ENCODE measurements at regions not wholly inside any gene's neighbourhood (a gene's known extent, or its start where the extent isn't known, plus 50 kb on each side); places are given as distances from the start of the nearest gene placed in this dataset.
A peak's percentile ranks its signal among the peaks of the same experiment; 100 is the strongest.
"Not testable (repeated sequence)": the region's sequence is repeated elsewhere in the genome, so short reads cannot be mapped to it uniquely, and the experiment has no call there.

- FAIRE-seq = no peak
These were observed 1102.6 kb upstream of the EPHA6 start for GRCh38 chr3:95711789-95712188.

GRCh38 chr3:95715128-95715527 lies 1099.3 kb upstream of the EPHA6 start:
- FAIRE-seq = no peak

- FAIRE-seq = no peak
These were observed 1097.3 kb upstream of the EPHA6 start for GRCh38 chr3:95717048-95717447.

DNA sequence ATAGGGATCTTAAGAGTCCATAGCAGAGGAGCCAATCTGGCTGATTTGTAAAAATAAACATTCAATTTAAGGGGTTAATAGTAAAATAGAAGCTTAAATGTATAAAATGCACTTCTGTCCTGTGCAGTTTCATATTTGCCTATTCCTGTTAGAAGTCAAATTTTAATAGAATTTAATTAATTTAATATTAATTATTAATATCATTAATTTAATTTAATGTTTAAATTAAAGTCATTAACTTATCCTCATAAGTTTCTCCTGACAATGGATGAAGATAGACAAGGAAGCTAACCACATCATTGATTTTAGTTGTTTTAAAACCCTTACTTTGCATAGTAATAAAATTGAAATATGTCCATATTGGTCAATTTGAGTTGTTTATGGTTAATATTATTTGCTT lies 1096.2 kb upstream of the EPHA6 start:
- peak; percentile 55 for FAIRE-seq

DNA sequence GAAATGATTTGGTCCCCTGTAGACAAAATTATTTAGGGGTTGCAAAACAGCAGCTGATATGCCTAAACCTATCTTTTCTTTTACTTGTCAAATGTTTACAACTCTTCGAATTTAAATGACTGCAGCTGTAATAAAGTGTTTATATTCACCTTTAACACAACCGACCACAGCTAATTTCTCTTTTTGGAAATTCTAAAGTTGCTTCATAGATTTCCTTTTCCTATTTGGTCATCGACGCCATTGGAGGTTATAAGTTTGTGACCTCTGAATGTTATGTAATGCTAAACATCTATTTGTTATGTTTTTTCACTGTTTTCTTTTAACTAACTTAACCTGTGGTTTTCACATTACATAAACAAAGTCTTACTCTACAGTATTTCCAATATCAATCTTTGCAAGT lies 1094.9 kb upstream of the EPHA6 start:
- no peak for FAIRE-seq

DNA sequence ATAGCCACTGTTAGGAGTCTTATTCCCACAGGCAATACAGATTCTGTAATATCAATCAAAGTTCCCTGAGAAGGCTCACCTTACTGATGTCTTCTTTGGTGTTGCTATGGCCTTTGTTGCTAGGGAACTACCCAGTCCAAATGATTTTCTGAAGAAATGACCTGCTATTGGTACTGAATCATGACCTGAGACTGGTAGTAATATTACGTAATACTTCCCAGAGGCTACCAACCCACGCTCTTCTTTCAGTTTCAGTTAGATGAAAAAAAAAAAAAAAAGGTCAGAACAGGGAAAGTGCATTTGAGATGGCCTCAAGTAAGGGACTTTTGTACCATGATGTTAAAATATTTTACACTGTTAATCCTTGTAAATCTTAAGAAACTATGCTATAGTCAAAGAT lies 1092.5 kb upstream of the EPHA6 start:
- FAIRE-seq = no peak

DNA sequence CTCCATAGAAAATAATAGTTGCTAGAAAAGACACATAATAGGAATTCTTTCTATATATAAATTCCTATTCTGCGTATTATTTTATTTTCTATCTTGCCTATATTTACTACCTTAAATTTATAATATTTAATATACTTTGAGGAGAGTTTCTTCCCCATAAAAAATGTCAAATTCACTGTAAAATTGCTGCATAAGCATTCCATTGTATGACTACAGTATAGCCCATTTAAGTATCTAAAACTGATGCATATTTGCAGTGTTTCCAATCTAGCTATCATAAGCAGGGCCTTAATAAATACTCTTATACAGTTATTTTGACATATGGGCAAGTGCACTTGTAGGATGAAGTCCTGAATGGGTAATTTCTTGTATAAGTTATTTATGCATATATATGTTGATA lies 1088.6 kb upstream of the EPHA6 start:
- no peak for FAIRE-seq

DNA sequence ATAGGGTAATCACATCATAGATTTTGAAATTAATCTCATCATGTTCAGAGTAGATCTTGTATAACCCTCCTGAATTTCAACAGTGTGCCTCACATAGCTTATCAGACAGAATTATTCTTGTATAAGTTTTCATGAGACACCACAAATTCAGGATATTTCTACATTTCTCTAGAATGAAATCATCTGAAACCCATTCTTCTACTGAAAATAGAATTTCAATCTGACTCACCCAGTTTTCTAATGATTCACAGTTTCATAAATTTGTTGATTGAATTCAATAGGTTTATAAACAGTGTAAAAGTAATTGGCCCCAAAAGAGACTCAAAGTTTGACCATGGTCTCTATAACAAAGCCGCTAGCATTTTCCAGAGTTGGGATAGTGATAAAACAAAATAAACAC lies 1082.6 kb upstream of the EPHA6 start:
- no peak for FAIRE-seq

DNA sequence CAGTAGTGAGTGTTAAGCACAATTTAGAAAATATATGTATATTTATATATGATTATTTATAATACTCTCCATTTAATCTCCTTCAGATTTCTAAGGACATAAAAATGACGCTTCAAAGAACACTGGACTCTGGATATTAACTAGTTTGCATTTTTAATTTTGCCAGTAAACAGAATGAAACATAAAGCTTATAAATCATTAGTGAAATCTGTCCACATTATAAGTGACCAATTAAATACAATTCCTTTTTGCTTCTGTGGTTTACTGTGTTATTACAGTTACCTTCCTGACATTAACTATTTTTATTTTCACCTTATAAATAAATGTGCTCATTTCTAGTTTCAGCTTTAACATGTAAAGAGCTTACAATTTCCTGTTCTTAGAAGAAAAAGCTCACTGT lies 1081.1 kb upstream of the EPHA6 start:
- no peak for FAIRE-seq

GRCh38 chr3:95738045-95738444 lies 1076.3 kb upstream of the EPHA6 start:
- no peak for FAIRE-seq

DNA sequence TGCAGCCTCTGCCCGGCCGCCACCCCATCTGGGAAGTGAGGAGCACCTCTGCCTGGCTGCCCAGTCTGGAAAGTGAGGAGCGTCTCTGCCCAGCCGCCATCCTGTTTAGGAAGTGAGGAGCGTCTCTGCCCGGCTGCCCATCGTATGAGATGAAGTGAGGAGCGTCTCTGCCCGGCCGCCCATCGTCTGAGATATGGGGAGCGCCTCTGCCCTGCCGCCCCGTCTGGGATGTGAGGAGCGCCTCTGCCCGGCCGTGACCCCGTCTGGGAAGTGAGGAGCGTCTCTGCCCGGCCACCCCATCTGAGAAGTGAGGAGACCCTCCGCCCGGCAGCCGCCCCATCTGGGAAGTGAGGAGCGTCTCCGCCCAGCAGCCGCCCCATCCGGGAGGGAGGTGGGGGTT lies 1069.5 kb upstream of the EPHA6 start:
- not testable (repeated sequence) for FAIRE-seq

GRCh38 chr3:95750097-95750496 lies 1064.3 kb upstream of the EPHA6 start:
- no peak for FAIRE-seq

- FAIRE-seq = no peak
These were observed 1062.9 kb upstream of the EPHA6 start for GRCh38 chr3:95751509-95751908.

GRCh38 chr3:95752199-95752598 lies 1062.2 kb upstream of the EPHA6 start:
- no peak for FAIRE-seq

DNA sequence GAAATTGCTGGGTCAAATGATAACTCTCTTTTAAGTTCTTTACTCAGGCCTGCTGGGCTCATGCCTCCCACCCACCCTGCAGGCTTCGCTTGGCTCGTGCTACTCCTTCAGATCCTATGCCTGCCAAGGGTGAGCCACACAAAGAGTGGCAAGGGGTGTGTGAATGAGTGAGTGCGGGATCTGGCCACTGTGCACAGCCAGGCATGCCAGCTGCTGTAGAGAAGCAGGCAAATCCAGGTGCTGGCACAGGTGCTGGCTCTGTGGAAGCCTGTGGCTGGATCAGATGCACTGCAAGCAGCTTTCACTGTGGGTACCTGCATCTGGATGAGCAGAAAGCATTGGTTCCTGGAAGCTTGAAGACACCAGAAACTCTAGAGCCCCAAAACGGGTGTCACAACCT lies 1055.7 kb upstream of the EPHA6 start:
- no peak for FAIRE-seq

DNA sequence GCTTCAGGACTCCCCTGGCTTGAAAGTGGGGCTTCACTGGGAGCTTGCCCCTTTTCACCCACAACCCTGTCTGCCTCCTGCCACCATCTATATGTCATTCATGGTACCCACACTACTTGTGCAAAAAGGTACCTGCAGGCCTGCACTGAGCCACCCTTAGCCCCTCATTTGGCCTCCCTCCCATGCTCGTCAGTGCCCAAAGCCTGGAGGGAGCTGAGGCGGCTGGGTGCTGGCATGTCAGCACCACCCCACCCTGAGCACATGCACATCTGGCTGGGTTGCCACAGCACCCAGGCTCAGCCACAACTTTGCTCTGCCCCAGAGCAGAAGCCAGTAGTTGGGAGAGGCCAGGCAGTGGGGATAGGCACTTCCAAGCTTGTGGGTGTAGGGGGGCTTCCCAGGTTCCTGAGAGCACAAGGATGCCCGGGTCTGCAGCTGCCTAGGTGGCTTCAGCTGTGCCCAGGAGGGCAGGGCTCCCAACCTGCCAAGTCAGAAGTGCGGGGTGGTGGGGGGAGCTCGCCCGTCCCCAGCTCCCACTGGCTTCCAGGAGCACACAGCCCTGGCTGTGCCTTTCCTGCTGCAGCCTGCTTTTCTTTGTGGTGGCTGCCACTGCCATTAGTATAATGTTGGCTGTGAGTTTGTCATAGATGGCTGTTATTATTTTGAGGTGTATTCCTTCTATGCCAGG lies 1054.6 kb upstream of the EPHA6 start:
- FAIRE-seq = no peak

- no peak for FAIRE-seq
These were observed 1038.8 kb upstream of the EPHA6 start for GRCh38 chr3:95775486-95776094.

DNA sequence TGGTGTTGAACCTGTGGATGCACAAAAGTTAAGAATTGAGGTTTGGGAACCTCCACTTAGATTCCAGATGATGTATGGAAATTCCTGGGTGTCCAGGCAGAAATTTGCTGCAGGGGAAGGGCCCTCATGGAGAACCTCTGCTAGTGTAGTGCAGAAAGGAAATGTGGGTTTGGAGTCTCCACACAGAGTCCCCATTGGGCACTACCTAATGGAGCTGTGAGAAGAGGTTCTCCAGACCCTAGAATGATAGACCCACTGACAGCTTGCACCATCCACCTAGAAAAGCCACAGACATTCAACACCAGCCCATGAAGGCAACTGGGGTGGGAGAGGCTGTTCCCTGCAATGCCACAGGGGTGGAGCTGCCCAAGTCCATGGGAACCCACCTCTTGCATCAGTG lies 1032.8 kb upstream of the EPHA6 start:
- no peak for FAIRE-seq

DNA sequence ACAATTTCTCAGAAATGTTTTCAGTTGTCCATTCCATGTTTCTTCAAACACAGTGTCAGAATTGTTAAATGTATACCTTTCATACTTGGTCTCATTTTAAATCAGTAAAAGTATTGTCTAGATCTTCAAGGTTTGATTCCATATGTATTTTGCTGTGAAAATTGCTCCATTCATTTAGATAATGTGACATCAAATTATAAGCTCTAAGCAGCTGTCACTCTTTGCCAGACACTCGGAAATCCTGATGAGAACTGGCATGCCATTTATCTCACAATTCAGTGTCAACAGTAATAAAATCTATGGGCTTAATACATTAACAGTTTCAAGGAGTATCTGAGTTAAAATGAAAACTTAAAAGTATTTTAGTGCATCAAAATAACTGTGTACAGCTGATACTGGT lies 1025.3 kb upstream of the EPHA6 start:
- FAIRE-seq = no peak

GRCh38 chr3:95797081-95797480 lies 1017.3 kb upstream of the EPHA6 start:
- no peak for FAIRE-seq

DNA sequence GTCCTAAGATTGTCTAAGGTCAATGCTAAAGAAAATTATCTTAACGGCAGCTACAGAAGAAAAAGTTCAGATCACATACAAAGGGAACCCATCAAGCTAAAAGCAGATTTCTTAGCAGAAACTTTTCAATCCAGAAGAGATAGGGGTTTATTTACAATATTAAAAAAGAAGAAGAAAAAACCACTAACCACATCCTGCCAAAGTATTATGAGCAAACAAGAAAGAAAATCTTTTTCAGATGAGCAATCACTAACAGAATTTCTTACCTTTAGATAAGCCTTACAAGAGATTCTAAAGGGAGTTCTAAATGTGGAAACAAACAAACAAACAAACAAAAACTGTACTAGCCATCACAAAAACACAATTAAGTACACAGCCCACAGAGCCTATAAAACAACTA lies 1015.8 kb upstream of the EPHA6 start:
- no peak for FAIRE-seq

DNA sequence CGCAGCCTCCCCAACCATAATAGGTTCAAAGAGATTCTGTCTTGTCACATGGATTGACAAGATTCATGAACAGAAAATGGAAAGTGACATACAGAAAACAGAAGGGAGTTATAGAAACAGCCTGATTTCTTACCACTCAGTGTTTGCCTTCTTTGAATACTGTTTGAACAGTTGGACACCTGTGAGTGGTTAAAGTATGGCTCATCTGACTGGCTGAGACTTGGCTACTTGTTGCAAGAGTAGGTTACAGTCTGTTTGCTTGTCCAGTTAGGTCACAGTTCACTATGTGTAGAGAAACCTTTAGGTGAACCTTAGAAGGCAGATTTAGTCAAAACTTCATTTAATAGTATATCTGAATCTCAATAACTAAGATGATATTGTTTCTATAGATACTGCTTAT lies 1003.9 kb upstream of the EPHA6 start:
- no peak for FAIRE-seq

DNA sequence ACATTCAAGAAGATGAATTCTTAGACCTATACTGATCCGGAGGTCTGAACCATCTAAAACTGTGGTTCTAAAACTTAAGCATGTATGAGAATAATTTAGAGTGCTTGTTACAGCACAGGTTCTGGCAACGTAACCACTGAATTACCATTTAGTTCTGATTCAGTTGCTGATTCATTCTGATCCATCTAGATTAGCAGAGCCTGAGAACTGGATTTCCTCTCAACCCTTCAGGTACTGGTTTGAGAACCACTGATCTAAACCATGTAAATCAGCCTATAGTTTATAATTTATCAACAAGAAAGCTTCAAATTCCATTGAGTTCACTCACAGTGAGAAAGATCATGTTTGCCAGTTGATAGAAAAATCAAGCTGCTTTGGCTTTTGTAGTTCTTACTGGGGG lies 1001.1 kb upstream of the EPHA6 start:
- FAIRE-seq = no peak

- FAIRE-seq = no peak
These were observed 998.6 kb upstream of the EPHA6 start for GRCh38 chr3:95815828-95816227.

DNA sequence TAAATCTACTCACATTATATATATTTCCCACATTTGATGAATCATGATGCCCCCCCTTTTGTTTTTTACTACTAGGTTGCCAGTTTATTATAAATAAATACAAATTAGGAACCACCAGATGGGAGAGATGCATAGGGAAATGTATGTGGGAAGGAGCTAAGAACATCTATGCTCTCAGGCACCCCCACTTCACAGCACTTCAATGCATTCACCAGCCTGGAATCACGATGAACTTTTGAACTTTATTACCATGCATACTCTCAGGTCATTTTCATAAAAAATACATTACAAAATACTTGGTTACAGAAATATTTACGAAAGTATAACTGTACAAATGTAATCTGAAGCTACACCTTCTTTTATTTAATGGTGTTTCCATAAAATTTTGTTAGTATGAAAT lies 988.0 kb upstream of the EPHA6 start:
- FAIRE-seq = no peak
